ENCODE measurements at regions not wholly inside any gene's neighbourhood (a gene's known extent, or its start where the extent isn't known, plus 50 kb on each side); places are given as distances from the start of the nearest gene placed in this dataset.

GRCh38 chr2:239608723-239609122, 207.9 kb upstream of the HDAC4 start:
- DNase-seq = no peak

DNA sequence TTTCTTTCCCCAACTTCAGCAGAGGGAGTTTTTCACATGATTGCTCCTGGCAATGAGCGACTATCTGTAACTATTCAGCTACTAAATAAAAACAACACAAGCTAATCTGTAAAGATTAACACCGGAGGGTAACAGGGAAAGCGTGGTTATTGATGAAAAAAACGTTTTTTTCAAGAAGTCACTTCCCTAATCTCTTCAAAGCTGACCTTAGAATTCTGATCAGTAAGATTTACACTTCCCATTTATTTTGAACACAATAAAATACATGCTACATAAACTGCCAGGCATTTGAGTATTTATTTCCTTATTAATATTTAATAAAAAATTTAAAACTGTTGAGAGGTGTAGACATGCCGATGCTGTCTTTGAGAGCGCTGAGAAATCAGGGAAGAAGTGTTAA, 207.4 kb upstream of the HDAC4 start:
- DNase-seq = no peak

- no peak for DNase-seq
Measured at GRCh38 chr2:239607517-239608191, 206.8 kb upstream of the HDAC4 start.

DNA sequence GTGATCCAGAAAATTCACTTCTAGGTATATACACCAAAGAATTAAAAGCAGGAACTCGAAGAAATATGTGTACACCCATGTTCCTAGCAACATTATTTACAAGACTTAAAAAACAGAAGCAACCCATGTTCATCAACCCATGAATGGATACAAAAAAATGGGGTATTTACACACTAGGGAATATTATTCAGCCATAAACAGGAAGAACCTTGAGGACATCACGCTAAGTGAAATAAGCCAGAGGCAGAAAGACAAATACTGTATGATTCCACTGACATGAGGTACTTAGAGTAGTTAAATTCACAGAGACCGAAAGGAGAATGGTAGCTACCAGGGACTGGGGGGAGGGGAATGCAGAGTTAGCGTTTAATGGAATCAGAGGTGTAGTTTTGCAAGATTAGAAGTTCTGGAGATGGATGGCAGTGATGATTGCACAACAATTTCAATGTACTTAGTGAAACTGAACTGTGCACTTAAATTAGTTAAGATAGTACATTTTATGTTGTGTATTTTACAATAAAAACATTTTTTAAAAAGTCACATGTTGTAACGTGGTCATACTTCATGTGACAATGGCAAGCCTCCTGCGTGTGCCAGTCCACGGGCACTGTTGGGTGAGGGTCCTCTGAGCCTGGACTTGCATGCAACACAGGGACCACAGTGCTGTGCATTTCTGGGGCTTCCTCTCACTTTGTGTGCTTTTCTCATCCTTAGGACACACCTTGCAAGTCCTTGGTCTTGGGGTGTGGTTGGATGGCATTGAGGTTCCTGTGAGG, 206.1 kb upstream of the HDAC4 start:
- DNase-seq = no peak

DNA sequence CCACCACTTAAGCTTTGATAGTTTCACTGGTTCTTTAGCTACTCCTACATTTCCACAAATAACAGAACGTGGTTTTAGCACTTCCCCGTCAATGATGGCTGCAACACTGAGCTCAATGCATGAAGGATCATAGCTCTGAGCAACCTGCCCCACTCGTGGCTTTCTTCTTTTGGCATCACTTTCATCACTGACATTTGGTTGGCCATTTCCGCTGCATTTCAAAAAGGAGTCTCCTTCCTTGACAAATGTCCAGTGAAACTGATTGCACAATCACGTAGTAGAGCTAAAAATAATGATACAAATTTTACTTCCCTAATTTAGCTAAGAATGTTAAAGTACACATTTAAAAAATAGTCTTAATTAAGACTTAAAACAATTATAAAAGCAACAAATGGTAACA, 205.2 kb upstream of the HDAC4 start:
- DNase-seq = no peak

DNA sequence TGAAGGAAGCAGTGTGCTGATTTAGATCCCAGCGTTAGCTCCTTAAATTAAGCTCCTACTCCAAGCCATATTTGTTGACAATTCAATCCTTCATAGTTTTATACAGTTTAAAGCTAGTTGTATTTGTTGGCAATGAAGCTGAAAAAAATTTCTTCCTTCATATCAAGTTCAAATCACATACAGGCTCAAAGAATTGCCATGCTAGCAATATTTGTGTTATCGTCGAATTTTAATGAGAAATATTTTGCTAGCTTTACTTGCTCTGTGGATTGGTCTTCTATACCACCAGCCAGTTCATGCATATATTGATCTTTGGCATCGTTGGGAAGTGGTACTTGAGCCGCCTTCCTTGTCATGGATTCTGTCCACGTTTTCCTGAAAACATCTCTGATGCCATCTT, 204.6 kb upstream of the HDAC4 start:
- no peak for DNase-seq

GRCh38 chr2:239604861-239605260, 204.0 kb upstream of the HDAC4 start:
- DNase-seq = no peak

GRCh38 chr2:239603411-239604356, 202.9 kb upstream of the HDAC4 start:
- no peak for DNase-seq

DNA sequence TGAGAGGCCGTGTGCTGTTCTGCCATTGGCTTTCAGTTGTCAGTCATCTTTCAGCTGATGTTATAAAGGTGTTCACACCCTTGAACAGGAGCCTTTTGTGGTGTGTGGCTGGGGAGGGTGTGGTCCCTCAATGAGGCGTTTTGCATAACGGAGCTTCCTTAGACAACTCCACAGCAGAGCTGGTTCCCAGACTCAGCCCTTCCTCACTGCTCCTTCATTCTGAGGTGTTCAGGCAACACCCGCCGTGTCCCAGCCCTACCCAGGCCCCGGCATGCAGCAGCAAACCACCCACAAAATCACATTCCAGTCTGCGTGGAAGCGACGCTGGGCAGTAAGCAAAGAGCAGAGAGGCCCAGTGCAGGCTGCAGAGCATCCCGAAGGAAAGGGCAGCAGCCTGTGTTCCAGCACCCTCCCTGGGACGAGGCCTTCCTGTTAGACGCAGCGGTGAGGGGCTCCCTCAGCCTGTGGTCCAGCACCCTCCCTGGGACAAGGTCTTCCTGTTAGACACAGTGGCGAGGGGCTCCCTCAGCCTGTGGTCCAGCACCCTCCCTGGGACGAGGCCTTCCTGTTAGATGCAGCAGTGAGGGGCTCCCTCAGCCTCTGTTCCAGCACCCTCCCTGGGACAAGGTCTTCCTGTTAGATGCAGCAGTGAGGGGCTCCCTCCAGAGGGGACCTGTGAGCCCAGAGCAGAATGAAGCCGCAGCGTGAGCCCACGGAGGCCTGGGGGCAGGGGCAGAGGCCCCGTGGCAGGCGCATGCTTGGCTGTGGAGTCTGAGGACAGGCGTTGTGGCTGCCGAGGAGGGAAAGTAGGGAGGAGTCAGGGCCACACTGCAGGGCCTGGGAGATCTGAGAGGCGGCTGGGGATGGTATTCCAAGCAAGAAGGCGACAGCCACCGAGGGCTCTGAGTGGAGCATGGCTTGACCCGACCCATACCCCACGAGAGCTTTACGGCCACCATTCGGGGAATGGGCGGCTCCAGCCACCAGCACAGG, 201.8 kb upstream of the HDAC4 start:
- DNase-seq = no peak

GRCh38 chr2:239601880-239602279, 201.1 kb upstream of the HDAC4 start:
- no peak for DNase-seq

DNA sequence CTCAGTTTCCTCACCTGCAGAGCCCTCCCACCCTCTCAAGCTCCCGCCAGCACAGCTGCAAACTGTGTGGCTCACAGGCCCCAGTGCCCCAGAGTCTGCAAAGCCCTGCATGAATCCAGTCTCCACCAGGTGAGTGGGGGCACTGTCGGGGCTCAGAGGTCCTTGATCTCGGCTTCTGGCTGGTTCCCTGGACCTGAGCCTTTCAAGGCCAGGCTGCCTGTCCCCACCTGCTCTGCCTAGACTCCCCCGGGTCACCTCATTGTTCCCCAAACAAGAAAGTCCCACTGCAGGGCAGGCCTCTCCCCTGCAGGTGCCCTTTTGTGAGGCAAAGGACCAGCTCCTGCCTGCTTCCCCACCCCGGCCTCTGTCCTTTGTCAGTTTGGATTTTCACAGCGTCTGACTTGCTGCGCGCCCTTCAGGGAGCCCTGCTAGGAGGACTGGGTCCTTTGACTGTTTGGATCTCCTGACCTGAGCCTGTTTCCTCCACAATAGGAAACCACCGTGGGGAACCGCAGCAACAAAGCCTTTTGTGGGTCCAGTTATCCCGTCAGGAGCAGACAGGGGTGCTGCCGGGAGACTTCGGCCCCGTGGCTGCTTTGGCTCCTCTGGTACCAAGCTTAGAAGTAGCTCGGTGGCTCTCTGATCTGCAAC, 200.5 kb upstream of the HDAC4 start:
- no peak for DNase-seq

DNA sequence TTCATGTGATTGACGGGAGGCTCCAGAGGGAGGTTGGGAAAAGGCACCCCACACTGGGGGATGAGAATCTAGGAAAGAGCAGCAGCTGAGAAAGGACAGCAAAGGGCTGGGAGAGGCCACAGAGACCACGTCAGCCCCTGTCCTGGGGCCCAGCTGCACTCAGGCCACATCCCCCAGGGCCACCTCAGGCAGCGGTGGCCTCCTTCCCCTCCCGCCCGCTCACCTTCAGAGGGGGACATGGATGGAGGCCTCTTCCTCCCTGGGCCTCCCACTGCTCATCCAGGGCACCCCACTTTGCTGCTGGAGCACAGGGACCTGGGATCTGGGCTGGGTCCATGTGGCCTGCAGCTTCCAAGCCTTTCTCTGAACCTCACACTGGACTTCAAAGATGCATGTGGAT, 199.8 kb upstream of the HDAC4 start:
- no peak for DNase-seq

DNA sequence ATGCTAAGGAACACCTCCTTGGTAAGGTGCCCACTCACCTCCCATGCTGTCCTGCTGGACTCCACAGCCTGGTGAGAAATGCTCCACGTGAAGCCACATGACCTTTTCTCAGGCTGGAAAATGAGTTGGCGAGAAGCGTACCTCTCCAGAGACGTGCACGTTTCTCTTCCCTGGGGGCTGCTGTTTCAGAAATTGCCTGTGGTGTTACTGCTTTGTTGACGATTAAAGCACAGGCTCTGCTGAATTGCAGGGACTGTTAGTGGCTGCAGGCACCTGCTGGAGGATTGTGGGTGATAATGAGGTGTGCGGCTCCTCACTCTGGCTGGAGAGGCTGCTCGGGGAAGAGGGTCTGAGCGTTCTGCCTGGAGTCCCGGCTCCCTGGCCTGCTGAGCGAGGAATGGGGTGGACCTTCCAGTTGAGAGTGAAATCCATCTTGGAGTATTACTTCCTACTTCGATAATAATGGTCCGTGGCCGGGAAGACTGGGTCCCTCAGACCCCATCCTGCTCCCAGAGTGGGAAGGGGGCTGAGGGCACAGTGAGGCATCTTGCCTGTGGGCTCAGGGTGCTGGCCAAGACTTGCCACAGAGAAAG, 199.3 kb upstream of the HDAC4 start:
- no peak for DNase-seq

DNA sequence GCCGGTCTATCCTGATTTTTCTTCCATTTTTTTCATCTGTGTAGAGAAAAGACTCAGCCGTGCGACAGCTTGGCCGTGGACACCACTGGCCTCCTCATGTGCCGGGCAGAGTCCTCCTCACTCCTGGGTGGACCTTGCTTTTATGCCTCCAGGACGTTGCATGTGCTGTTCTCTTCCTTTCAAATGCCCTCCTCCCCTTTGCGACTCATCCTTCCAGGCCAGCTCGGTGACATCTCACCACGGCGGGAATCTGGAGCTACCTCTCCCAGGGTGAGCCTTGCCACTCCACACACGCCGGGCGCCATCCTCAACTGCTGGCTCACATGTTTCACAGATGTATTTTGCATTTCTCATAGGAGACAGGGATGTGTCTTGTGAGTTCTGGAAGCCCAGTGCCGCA, 198.5 kb upstream of the HDAC4 start:
- no peak for DNase-seq

DNA sequence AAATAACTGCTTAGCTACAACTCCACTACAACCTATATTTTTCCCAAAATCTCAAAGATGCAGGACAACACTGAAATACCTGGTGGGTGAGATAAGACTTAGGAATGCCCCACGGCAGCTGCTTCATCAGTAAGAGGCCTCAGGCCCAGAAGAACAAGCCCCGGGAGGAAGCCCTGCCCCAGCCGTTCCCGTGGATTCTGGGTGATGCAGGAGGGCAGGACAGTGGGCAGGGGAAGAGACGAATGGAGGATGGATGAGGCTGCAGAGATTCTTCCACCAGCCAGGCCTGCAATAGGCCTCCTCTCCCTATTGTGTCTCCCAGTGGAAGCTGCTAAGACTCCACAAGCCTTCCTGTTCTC, 197.9 kb upstream of the HDAC4 start:
- no peak for DNase-seq

DNA sequence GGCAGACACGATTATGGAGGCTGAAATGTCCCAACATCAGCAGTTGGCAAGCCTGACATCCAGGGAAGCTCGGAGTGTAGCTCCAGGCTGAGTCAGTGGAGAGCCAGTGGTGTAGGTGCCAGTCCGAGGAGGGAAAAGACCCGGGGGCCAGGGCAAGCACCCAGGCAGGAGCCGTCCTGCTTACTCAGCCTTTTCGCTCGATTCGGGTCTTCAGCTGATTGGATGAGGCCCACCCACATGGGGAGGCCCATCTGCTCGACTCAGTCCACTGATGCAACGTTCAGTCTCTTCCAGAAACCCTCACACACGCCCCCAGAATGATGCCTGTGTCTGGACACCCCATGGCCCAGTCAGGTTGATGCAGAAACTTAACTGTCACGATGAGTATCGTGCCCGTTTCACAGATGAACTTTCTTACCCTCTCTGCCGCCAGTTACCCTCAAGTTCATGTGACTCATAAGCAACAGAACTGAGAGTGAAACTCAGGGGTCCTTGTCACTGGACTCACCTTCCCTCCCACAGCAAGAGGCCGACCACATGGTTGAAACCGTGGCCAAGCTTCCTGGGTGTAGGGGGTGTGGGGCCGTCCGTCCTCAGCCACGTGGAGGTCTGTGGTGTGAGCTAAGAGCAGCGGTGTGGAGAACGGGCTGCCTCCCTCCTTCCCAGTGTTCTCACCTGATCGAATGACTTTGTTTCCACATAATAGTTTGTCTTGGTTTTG, 197.4 kb upstream of the HDAC4 start:
- no peak for DNase-seq

DNA sequence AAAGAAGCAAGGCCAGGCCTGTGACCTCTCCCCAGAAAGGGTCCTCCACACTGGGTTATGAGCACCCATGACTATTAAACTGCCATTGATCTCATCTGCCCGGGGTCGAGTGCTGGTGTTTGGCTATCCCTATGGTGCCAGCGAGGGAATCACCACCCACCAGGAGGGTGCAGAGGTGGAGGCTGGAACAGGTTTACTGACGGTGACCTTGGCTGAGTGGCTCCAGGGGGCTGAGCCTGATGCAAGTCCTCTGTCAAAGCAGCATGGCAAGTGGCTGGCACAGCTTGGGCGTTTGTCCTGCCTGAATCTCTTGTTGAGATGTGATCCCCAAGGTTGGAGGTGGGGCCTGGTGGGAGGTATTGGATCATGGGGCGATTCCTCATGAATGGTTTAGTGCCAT, 196.4 kb upstream of the HDAC4 start:
- DNase-seq = no peak

DNA sequence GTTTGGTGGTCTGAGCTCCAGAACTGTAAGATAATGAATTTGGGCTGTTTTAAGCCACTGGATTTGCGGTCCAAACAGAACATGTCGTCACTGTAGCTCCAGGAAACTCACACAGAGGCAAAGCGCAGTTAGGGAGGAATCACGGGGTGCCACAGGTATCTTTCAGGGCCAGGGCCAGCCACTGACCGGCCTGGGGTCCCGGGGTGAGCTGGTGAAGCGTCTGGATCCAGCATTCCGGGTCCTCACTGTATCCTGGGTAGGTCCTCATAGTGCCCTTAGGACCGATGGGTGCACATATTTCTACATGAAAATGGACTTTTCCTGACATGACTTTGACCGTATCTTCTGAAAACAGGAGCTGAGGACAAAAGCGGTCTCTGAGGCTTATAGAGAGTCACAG, 196.0 kb upstream of the HDAC4 start:
- no peak for DNase-seq

GRCh38 chr2:239596253-239596652, 195.4 kb upstream of the HDAC4 start:
- DNase-seq = no peak

- no peak for DNase-seq
Measured at GRCh38 chr2:239595726-239596125, 194.9 kb upstream of the HDAC4 start.

Data from OCI-M1 (cell line).